ENCODE measurements at regions not wholly inside any gene's neighbourhood (a gene's known extent, or its start where the extent isn't known, plus 50 kb on each side); places are given as distances from the start of the nearest gene placed in this dataset.

GRCh38 chr20:60361761-60362395 is 403.7 kb downstream of the CDH26 start:
- TF ChIP-seq POLR2AphosphoS5 (IDR thresholded peaks at IDR 0.05; ENCODE audit: low read depth) (no peak), SPI1 (IDR thresholded peaks at IDR 0.05; ENCODE audit: borderline replicate concordance, low read depth) (no peak), REST (IDR thresholded peaks at IDR 0.05; ENCODE audit: insufficient replicate concordance, low read depth) (no peak), CTCF (IDR thresholded peaks at IDR 0.05; ENCODE audit: insufficient read depth, low read length) (no peak), GABPA (IDR thresholded peaks at IDR 0.05; ENCODE audit: low read depth) (no peak)
- H3K4me3 ChIP-seq (replicated peaks; ENCODE audit: insufficient read depth, low read length) = no peak overlapping the region
- no peak overlapping the region for H3K27ac ChIP-seq (replicated peaks)
- no peaks in the 10 kb centered on the region for H3K27me3 ChIP-seq (ENCODE audit: insufficient read depth, poor library complexity, severe bottlenecking)
- no peak for DNase-seq (ENCODE audit: low read depth in 1 of 2, low spot score in 1 of 2)

GRCh38 chr20:60362531-60362930 is 404.3 kb downstream of the CDH26 start:
- TF ChIP-seq REST (IDR thresholded peaks at IDR 0.05; ENCODE audit: insufficient replicate concordance, low read depth) = no peak
- TF ChIP-seq CTCF (IDR thresholded peaks at IDR 0.05; ENCODE audit: insufficient read depth, low read length) = no peak
- TF ChIP-seq GABPA (IDR thresholded peaks at IDR 0.05; ENCODE audit: low read depth) = no peak
- no peak for TF ChIP-seq POLR2AphosphoS5 (IDR thresholded peaks at IDR 0.05; ENCODE audit: low read depth)
- TF ChIP-seq SPI1 (IDR thresholded peaks at IDR 0.05; ENCODE audit: borderline replicate concordance, low read depth) = no peak
- H3K27me3 ChIP-seq (ENCODE audit: insufficient read depth, poor library complexity, severe bottlenecking) = no peaks in the 10 kb centered on the region
- H3K4me3 ChIP-seq (replicated peaks; ENCODE audit: insufficient read depth, low read length) = no peak overlapping the region
- no peak for DNase-seq (ENCODE audit: low read depth in 1 of 2, low spot score in 1 of 2)
- H3K27ac ChIP-seq (replicated peaks) = no peak overlapping the region

- DNase-seq (ENCODE audit: low read depth in 1 of 2, low spot score in 1 of 2) = no peak
- H3K27me3 ChIP-seq (ENCODE audit: insufficient read depth, poor library complexity, severe bottlenecking) = no peaks in the 10 kb centered on the region
- H3K27ac ChIP-seq (replicated peaks) = no peak overlapping the region
- H3K4me3 ChIP-seq (replicated peaks; ENCODE audit: insufficient read depth, low read length) = no peak overlapping the region
- TF ChIP-seq POLR2AphosphoS5 (IDR thresholded peaks at IDR 0.05; ENCODE audit: low read depth) (no peak), REST (IDR thresholded peaks at IDR 0.05; ENCODE audit: insufficient replicate concordance, low read depth) (no peak), CTCF (IDR thresholded peaks at IDR 0.05; ENCODE audit: insufficient read depth, low read length) (no peak), GABPA (IDR thresholded peaks at IDR 0.05; ENCODE audit: low read depth) (no peak), SPI1 (IDR thresholded peaks at IDR 0.05; ENCODE audit: borderline replicate concordance, low read depth) (no peak)
Observed at GRCh38 chr20:60363698-60364097, 405.5 kb downstream of the CDH26 start.

All from HL-60 (cell line).